ENCODE measurements at regions not wholly inside any gene's neighbourhood (a gene's known extent, or its start where the extent isn't known, plus 50 kb on each side); places are given as distances from the start of the nearest gene placed in this dataset.
A peak's percentile ranks its signal among the peaks of the same experiment; 100 is the strongest.

- TF ChIP-seq ZBTB7A (IDR thresholded peaks at IDR 0.05; ENCODE audit: borderline replicate concordance, control insufficient read depth, low read depth, low read length) = no peak
- no peak for TF ChIP-seq SREBF1 (IDR thresholded peaks at IDR 0.05; ENCODE audit: borderline replicate concordance, low read depth, low read length)
- no peak for TF ChIP-seq RBM15 (IDR thresholded peaks at IDR 0.05; ENCODE audit: insufficient read depth, low read length)
- no peak for TF ChIP-seq ZNF24 (IDR thresholded peaks at IDR 0.05)
- no peak for TF ChIP-seq SP2 (IDR thresholded peaks at IDR 0.05; ENCODE audit: extremely low read depth, low read depth, low read length, poor library complexity, severe bottlenecking)
- TF ChIP-seq ERF (CRISPR knock-in tag; IDR thresholded peaks at IDR 0.05) = no peak
- TF ChIP-seq EGR1 (conservative IDR thresholded peaks at IDR 0.05) = 0 out of 2 replicates have a peak, but pooled peaks have one; percentile 41
- no peak for TF ChIP-seq ZNF639 (CRISPR knock-in tag; conservative IDR thresholded peaks at IDR 0.05 in 1 of 2, IDR thresholded peaks at IDR 0.05 in 1 of 2)
- TF ChIP-seq DMBX1 (CRISPR knock-in tag; IDR thresholded peaks at IDR 0.05; ENCODE audit: borderline replicate concordance) = peak; percentile 62; the same call in 1 of the 2 replicates
- no peak for TF ChIP-seq MTA2 (IDR thresholded peaks at IDR 0.05; ENCODE audit: low read depth)
- TF ChIP-seq SNRNP70 (optimal IDR thresholded peaks at IDR 0.05; ENCODE audit: low read depth, low read length) = no peak
- TF ChIP-seq CBX3 (IDR thresholded peaks at IDR 0.05; ENCODE audit: borderline replicate concordance in 1 of 2, low read length in 2 of 2) = no peak
Measured at GRCh38 chr5:142445266-142445665, 120.4 kb upstream of the SPRY4 start (continued).

Data from K562 (cell line).